Pons (tissue), 1 donor: ENCODE measurements at regions not wholly inside any gene's neighbourhood (a gene's known extent, or its start where the extent isn't known, plus 50 kb on each side); places are given as distances from the start of the nearest gene placed in this dataset.
"Not testable (repeated sequence)": the region's sequence is repeated elsewhere in the genome, so short reads cannot be mapped to it uniquely, and the experiment has no call there.

ENCODE experiments used
- DNase-seq: peaks from one replicate; pipeline ENCODE4 v3.0.0-alpha.2; 2016; ENCODE audit warnings: low spot score

- no peak for DNase-seq
Observed at GRCh38 chr4:167939863-167940616, 152.3 kb upstream of the ANXA10 start.

GRCh38 chr4:167943872-167944505, 148.3 kb upstream of the ANXA10 start:
- DNase-seq = no peak

- no peak for DNase-seq
Observed at GRCh38 chr4:167944721-167945120, 147.6 kb upstream of the ANXA10 start.

- no peak for DNase-seq
Observed at GRCh38 chr4:167955006-167955405, 137.3 kb upstream of the ANXA10 start.

- DNase-seq = no peak
Observed at GRCh38 chr4:167956676-167957075, 135.7 kb upstream of the ANXA10 start.

- no peak for DNase-seq
Observed at GRCh38 chr4:167964766-167965373, 127.5 kb upstream of the ANXA10 start.

GRCh38 chr4:167966143-167966542, 126.2 kb upstream of the ANXA10 start:
- no peak for DNase-seq

- DNase-seq = no peak
Observed at GRCh38 chr4:167973513-167973912, 118.8 kb upstream of the ANXA10 start.

- DNase-seq = no peak
Observed at GRCh38 chr4:167985565-167985964, 106.8 kb upstream of the ANXA10 start.

- no peak for DNase-seq
Observed at GRCh38 chr4:167986044-167986443, 106.3 kb upstream of the ANXA10 start.

GRCh38 chr4:167987285-167987684, 105.1 kb upstream of the ANXA10 start:
- DNase-seq = no peak

- DNase-seq = no peak
Observed at GRCh38 chr4:167989815-167990214, 102.5 kb upstream of the ANXA10 start.

- not testable (repeated sequence) for DNase-seq
Observed at GRCh38 chr4:168008112-168008511, 84.2 kb upstream of the ANXA10 start.

GRCh38 chr4:168019019-168019651, 73.2 kb upstream of the ANXA10 start:
- DNase-seq = no peak

- DNase-seq = no peak
Observed at GRCh38 chr4:168019921-168020320, 72.4 kb upstream of the ANXA10 start.

GRCh38 chr4:168021666-168022065, 70.7 kb upstream of the ANXA10 start:
- no peak for DNase-seq

GRCh38 chr4:168028568-168028967, 63.8 kb upstream of the ANXA10 start:
- DNase-seq = no peak

GRCh38 chr4:168028970-168029597, 63.3 kb upstream of the ANXA10 start:
- no peak for DNase-seq

GRCh38 chr4:168037676-168038075, 54.7 kb upstream of the ANXA10 start:
- DNase-seq = no peak

- DNase-seq = no peak
Observed at GRCh38 chr4:168039593-168039992, 52.7 kb upstream of the ANXA10 start.
